Cardiac septum (tissue), 1 donor: ENCODE measurements at regions not wholly inside any gene's neighbourhood (a gene's known extent, or its start where the extent isn't known, plus 50 kb on each side); places are given as distances from the start of the nearest gene placed in this dataset.
"Not testable (repeated sequence)": the region's sequence is repeated elsewhere in the genome, so short reads cannot be mapped to it uniquely, and the experiment has no call there.

Source experiments
- DNase-seq: peaks from one replicate; pipeline ENCODE4 v3.0.0-alpha.2; 2020; ENCODE audit warnings: low spot score
- intact Hi-C: fragments of 100-400 bp; cut with DNase I; formaldehyde crosslinking; loops from one replicate; pipeline ENCODE4 v1.14.0; 2022
- donor health status: DM: no; HTN: no; CAD: no.

DNA sequence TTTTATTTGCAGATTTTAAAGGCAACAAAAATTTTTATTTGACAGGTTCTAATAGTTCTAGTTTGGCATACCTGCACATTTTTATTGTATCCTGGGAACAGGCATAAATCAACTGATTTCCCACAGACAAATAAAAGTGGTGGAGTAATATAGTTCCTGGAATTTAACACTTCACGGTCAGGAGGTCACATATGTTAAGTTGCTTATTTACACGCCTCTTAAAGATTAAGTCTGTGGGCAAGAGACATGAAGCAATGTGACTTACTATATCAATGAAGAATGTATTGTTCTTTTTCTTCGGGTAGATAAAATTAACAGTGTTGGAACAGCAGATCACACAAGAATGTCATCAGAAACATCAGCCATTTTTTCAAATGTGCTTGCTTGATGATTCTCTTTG lies 558.3 kb downstream of the TTLL7 start:
- DNase-seq, intact Hi-C loops: not testable (repeated sequence)

DNA sequence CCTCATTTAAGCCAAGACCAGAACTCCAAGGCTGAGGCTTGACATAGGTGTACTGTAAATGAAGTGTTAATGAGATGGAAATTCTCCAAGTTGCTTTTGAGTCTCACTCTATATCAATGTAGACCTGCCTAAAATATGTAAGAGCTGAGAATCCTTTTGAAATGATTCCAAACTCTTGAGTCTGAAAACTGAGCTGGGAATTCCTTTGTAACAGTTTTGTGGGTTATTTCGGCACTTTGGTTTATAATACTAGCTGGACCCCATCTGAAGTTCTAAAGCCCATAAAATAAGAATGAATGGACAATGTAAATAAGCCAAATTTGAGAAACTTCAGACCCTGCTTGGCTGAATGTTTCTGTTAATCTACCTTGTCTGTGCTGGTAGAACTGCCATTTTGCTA lies 558.9 kb downstream of the TTLL7 start:
- intact Hi-C loops, DNase-seq: not testable (repeated sequence)

DNA sequence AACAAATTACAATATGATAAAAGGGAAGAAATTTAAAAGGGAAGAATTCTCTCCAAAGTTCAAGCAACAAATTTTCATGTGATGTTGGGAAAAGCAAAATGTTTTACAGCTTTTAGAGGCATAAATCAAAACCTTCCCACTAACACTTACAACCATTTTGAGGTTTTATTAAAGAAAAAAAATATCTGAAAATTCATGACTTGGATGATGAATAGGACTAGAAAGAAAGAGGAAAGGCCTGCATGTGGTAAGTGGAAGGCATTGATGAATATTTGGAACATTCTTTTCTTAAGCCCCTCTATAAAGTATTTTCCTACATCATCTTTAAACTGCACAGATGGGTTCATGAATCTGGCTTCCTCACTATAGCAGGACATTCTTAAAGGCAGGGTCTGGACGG lies 560.6 kb downstream of the TTLL7 start:
- intact Hi-C loops, DNase-seq: not testable (repeated sequence)

DNA sequence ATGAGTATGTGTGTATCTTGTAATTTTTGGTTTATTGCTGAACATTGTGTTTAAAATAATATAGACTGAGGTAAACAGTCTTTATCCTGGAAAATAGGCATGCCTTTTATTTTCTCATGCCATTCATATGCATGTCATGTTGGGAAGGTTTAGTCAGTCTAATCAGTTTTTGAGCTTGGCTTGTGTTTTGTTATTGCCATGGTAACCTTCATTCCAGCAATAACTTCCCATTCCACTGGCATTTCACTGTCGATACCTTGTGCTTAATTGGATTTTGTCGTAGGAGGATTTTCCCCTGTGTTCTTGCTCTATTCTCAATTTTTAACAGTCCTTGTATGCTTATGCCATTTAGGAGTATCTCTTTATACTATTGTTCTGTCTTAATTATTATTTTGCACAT lies 563.6 kb downstream of the TTLL7 start:
- intact Hi-C loops, DNase-seq: not testable (repeated sequence)

DNA sequence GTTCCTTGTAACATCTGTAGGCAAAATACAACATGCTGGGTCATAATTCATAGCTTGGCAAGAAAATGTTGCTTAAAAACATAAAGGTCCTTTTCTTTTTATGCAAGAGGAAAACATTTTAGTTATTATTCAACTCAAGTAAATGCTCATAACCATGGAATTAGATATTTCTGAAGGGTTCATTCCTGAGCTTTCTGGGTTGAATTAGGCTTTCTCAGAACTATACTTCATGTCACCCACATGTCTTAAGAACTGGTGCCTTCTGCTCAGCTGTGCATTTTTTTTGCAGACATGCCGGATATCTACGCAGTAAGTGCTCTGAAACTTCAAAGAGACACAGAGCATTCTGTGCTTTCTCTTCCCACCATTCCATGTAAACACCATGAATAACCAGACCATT lies 571.4 kb downstream of the TTLL7 start:
- DNase-seq, intact Hi-C loops: not testable (repeated sequence)

DNA sequence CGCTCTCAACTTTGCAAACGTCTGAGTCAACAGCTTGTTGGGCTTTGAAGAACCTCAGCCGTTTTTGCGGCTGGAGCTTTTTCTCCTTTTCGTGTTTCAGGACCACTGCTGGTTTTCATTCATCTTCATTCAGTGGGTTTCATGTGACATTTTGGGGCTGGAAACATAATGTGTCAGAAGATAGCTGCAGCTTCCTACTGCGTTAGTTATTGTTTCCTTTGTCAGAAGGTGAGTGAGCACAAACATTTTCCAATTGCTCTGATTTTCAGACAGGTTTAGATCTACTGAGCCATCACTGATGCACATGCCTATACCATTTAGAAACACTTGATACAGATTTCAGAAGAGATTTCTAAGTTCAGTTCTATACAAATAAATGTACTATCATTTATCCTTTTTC lies 575.5 kb downstream of the TTLL7 start:
- DNase-seq, intact Hi-C loops: not testable (repeated sequence)

DNA sequence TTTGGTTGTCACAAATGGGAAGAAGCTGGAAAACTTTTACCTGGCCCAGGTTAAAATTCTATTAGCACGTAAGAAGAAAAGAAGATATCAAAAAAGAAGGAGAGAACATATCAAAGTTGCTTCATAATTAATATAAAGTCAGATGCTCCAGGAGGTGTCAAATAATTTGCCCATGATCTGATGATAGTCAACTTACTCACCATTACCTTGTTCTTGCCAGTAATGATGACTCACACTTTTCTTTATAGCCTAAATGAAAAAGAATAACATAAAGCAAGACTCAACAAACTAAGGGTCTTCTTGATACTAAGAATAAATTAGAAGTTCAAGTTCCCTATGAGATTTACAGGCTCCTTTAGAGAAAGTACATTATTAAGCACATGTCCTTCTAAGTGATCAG lies 580.4 kb downstream of the TTLL7 start:
- DNase-seq: no peak
- intact Hi-C loops: no loop called here

DNA sequence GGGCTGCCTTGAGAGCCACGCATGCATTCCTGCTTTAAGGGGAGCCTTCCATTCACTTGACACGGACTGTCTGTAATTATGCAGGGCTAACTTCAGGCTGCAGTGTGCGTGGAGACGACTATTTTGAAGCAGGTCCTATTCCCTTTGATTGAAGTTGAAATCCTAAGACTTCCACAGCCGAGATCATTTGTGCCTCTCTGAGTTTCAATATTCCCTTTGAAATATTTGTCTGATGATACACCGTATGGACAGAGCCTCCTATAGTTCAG lies 585.2 kb downstream of the TTLL7 start:
- DNase-seq, intact Hi-C loops: not testable (repeated sequence)

DNA sequence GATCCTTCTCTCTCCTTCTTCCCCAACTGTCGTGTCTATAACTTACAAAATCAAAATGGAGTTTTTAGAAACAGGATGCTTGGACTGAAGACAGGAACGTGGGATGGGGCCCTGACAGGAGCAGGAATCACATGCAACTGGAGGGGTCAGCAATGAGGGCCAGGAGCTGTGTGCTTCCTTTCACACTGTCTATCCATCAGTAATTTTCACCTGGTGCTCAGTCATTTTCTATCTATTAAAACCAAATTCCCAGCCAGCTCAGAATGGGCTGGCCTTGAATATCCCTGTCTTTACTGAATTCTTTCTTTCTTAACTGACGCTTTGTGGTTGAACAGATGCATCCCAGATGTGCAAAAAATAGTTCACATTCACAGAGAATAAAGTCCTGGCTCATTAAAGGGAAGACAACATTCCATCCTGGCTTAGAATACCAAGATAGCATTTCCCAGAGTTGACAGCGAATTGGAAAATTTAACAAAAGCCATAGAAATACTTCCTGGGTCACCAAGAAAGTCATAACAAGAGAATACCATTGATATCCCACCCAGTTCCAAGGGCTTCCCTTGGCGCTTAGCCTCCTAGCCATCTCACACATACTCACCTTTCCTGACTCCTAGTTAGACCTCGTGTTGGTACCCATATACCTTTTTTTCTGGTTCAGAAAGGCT lies 588.1 kb downstream of the TTLL7 start:
- DNase-seq, intact Hi-C loops: not testable (repeated sequence)

DNA sequence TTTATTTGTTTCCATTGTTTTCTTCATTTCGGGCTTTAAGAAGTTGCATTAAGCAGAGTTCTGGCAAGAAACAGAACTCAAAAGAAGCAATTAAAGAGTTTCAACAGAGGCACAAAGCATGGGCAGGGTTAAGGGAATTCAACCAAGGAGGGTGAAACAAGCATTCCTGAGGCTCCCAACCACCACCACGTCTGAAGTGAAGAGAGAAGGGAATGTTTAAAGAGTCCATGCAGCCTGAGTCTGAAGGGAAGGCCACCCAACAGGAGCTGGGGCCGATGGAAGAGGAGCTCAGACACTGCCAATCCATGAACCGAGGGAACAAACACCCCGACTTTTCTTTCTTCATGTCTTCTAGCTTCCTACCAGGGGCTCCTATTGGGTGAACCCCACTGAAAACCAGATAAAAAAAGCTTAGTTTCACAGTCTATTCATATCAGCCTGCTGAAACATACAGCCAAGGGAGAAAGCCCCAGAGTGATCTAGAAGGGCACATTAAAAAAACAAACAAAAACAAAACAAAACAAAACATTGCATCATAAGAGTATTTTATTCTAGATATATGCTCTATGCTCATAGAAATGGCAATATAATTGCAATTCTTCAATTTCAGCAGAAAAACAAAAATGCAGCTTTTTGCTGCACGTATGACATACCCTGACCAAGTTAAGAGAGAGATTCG lies 592.1 kb downstream of the TTLL7 start:
- DNase-seq: not testable (repeated sequence)

DNA sequence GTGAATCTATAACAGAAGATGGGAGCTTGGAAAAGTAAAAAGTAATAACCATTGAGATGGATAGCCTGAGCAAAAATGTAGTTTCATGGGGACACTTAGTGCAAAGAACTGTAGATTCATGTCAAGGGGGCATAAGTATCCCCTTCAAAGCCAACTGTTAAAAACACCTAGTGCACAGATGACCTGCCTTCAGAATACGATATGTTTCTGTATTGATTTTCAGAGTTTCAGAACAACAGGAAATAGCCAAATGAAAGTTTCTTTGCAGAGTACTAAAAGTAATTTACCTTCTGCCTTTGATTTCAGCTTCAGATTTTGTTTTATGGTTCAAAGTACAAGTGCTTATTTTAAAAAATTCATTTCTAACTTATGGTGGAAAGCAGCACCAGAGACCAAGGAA lies 593.1 kb downstream of the TTLL7 start:
- DNase-seq: not testable (repeated sequence)

More for the DNA sequence above, 592.1 kb downstream of the TTLL7 start:
- intact Hi-C loops: not testable (repeated sequence)

DNA sequence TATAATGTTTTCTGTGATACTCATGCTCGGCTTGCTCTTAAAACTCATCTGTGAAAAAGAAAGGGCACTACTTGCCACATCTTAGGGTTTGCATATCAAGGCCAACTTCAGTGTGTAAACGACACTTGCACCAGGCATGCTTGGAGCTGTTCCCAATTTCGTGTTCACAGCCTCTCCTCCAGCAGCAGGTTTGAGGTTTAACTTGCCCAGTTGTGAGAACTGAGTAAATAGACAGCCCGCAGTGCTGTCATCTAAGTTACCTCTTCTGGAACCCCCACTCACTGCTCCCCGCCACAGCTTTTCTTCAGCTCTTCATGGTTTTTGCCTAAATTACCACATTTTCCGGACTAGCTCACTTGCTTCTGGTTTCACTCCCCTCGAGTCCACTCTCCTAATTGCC lies 595.4 kb downstream of the TTLL7 start:
- intact Hi-C loops, DNase-seq: not testable (repeated sequence)

More for the DNA sequence above, 593.1 kb downstream of the TTLL7 start:
- intact Hi-C loops: not testable (repeated sequence)

DNA sequence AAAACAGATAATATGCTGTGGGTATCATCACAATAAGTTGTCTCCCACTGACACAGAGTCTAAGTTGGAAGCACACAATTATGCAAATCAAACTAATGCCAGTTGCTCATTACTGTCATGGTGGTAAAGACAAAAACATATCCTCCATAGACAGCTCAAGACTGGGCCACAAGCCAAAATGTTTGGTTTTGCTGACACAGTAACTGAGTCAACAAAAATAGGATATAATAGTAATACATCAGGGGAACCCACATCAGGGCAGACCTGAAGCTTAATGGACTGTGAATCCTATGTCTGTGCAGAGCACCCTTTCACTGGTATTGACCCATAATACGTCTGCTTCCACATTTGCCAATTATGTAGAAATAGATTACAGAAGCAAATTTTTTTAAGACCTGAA lies 597.8 kb downstream of the TTLL7 start:
- intact Hi-C loops, DNase-seq: not testable (repeated sequence)

DNA sequence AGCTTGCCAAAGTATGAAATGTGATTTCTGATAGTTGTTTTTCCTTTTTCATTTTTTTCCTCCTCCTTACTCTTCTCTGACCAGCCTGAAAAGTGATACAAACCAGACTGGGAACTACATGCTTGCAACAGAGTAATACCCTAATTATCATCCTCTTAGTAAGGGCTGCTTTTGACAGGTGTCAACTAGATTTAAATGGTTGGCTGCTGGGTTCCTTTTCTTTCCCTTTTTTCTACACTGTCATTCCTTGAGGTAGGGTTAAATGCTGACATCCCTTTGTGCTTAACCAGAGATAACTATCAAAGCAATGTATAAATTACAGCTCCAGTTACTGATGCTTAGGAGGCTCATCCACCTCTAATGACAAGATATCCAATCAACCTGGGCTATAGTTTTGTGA lies 598.8 kb downstream of the TTLL7 start:
- intact Hi-C loops, DNase-seq: not testable (repeated sequence)

DNA sequence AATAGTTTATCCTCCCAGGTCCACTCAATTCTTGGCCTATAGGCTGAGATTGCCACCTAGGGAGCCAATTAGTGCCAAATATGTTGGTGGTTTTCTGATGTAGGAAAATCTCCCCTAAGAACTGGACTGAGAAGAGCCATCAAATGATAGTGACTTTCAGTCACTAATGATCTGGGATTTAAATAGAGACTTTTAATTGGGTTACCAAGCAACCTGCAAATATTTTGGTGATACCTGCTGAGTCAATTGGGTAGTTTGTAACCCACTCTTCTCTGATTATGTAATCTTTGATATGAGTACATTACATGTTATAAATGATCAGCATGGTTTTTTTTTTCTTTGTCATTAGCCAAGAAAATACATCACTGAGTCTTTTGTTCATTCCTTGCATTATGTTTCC lies 600.8 kb downstream of the TTLL7 start:
- DNase-seq, intact Hi-C loops: not testable (repeated sequence)

DNA sequence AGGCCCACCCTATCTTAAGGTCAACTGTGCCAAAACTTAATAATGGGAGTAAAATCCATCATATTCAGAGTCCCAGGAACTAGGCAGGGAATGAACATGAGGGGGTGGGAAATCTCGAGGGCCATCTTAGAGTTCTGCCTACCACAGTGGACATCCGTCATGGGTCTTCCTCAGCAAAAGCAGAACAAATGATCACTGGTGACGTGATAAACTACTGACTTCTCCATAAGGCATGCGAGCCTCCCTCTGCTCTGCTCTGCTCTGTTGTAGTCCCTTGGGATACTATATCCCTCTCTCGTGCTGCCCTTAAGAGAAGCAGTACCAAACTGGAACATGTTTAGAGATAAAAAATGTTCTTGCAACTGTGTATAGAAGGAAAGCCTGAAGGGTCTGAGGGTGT lies 603.8 kb downstream of the TTLL7 start:
- intact Hi-C loops, DNase-seq: not testable (repeated sequence)

DNA sequence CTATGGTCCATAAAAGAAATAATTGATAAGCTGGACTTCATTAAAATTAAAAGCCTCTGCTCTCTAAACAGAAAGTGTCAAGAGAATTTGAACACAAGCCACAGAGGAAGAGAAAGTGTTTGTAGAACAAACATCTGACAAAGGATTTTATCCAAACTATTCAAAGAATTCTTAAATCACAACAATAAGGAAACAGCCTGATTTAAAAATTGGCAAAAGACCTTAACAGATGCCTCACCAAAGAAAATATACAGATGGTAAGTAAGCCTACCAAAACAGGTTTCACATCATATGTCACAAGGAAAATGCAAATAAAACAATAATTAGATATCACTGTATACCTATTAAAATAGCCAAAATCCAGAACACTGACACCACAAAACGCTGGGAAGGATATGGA lies 612.0 kb downstream of the TTLL7 start:
- DNase-seq, intact Hi-C loops: not testable (repeated sequence)

DNA sequence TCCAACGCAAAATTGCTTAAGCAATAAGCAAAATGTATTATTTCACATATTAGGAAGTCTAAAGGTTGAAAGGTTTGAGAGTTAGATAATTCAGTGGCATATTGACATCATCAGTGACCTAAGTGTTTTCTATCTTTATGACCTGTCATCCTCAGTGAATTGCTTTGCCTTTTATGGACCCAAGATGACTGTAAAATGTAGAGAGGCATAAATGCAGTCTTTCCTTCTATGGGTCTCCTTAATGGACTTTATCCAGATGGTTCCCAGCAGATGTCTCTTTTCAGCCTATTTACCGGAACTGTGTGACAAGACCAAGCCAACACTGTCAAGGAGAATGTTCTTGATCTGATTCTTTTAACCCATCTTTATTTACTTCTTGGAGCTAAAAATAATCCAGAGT lies 615.8 kb downstream of the TTLL7 start:
- intact Hi-C loops, DNase-seq: not testable (repeated sequence)

DNA sequence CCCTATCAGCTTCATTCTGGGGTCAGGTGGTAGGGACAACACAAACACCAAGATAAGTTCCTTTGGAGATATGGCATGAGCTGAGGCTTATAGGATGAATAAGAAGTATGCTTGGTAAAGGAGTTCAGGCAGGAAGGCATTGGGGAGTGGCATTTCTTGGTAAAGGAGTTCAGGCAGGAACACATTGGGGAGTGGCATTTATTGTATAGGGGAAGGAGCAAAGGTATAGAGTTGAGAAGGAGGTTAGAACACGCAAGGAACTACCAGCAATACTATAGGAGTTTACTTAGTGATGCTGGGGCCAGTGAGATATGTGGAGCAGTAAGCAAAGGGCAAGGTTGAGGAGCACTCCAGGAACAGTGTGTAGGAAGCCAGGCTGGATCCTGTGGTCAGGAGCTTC lies 625.9 kb downstream of the TTLL7 start:
- DNase-seq, intact Hi-C loops: not testable (repeated sequence)

DNA sequence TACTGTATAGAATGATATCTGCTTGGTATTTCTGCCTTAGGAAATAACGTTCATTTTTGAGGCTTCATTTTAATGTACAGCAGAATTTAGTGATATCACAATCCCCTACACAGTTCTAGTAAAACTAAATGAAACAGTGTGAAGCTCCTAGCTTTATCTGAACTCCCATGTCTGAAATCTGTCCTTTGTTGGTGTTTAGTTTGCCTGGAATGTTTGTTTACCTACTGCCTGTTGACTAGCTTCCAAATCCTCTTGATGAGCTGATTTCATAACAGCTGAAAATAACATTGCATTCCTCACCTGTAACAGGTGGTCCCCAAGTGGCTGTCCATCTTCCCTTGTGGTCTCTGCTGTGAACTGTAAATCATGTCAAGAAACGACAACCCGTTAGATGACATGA lies 629.1 kb downstream of the TTLL7 start:
- DNase-seq, intact Hi-C loops: not testable (repeated sequence)

DNA sequence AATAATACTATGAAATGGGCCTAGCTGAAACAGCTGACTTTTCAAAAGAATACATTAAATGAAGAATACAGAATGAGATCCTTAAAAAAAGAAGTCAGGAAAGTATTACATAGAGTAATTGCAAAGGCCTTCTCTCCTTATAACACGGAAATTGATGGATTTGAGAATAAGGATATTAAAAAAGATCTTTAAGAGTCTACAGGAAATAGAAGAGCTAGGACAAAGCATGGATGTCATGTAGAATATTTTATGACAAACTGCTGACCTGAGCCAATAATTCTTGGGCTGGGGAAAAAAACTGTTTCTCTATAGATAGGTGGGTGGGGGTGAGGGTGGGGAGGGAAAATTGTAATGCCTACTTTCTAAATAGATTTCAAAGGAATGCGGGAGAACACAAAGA lies 633.6 kb downstream of the TTLL7 start:
- DNase-seq, intact Hi-C loops: not testable (repeated sequence)
